ENCODE measurements at regions not wholly inside any gene's neighbourhood (a gene's known extent, or its start where the extent isn't known, plus 50 kb on each side); places are given as distances from the start of the nearest gene placed in this dataset.

- intact Hi-C loops (cut with micrococcal nuclease), result no loop called here
- POLR2A ChIA-PET, result no interaction called here
- TF ChIP-seq, protein P1, sequence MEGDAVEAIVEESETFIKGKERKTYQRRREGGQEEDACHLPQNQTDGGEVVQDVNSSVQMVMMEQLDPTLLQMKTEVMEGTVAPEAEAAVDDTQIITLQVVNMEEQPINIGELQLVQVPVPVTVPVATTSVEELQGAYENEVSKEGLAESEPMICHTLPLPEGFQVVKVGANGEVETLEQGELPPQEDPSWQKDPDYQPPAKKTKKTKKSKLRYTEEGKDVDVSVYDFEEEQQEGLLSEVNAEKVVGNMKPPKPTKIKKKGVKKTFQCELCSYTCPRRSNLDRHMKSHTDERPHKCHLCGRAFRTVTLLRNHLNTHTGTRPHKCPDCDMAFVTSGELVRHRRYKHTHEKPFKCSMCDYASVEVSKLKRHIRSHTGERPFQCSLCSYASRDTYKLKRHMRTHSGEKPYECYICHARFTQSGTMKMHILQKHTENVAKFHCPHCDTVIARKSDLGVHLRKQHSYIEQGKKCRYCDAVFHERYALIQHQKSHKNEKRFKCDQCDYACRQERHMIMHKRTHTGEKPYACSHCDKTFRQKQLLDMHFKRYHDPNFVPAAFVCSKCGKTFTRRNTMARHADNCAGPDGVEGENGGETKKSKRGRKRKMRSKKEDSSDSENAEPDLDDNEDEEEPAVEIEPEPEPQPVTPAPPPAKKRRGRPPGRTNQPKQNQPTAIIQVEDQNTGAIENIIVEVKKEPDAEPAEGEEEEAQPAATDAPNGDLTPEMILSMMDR (IDR thresholded peaks at IDR 0.05), result no peak
Observed at GRCh38 chr12:83465632-83466031, 778.9 kb downstream of the TMTC2 start.

GRCh38 chr12:83462419-83462818 lies 775.7 kb downstream of the TMTC2 start:
- H3K4me3 Mint-ChIP-seq, result no peak overlapping the region
- H3K4me1 Mint-ChIP-seq, result no peaks in the 10 kb centered on the region
- intact Hi-C loops (cut with micrococcal nuclease), result no loop called here
- no peaks in the 10 kb centered on the region for H3K36me3 Mint-ChIP-seq (ENCODE audit: low read depth)
- POLR2A ChIA-PET, result no interaction called here
- no peak for DNase-seq
- CTCF ChIA-PET, result no interaction called here
- peaks cover 5% of the 10 kb centered on the region for H3K9me3 Mint-ChIP-seq
- ATAC-seq (ENCODE audit: low read depth), result no peak
- H3K27ac Mint-ChIP-seq, result no peak overlapping the region
- no peaks in the 10 kb centered on the region for H3K27me3 Mint-ChIP-seq
- TF ChIP-seq, protein P1 (IDR thresholded peaks at IDR 0.05), result no peak

More at GRCh38 chr12:83465632-83466031, 778.9 kb downstream of the TMTC2 start:
- H3K27ac Mint-ChIP-seq, result no peak overlapping the region
- no peak for ATAC-seq (ENCODE audit: low read depth)
- no peaks in the 10 kb centered on the region for H3K36me3 Mint-ChIP-seq (ENCODE audit: low read depth)
- H3K9me3 Mint-ChIP-seq, result peaks cover 5% of the 10 kb centered on the region
- no peak overlapping the region for H3K4me3 Mint-ChIP-seq
- no peaks in the 10 kb centered on the region for H3K27me3 Mint-ChIP-seq
- no peaks in the 10 kb centered on the region for H3K4me1 Mint-ChIP-seq
- no peak for DNase-seq
- CTCF ChIA-PET, result no interaction called here

DNA sequence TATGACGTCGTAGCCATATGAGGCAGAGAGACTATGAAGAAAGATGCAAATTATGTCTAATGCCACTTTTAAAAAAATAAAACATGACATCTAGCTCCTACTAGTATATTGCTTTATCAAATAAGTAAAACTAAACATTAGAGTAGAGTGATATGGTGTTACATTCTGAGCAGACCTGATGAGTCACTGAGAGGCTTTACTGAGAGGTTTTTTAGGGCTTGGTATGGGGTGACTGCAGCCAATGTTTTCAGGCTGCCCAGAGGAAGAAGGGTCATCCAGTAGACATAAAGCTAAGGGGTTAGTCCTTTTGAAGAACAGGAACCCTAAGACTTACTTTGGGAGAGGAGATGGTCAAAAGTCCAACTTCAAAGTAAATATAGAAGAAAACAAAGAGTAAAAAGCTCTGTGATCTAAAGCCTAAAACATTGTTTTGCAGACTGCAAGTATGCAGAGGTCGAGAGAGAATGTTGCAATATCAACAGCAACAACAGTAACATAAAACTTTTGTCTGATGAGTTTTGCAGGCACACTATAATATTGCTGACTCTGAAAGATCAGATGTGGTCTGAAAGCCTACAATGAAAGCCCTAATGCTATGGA lies 774.7 kb downstream of the TMTC2 start:
- Mint-ChIP-seq H3K27me3 (no peaks in the 10 kb centered on the region), H3K9me3 (peaks cover 5% of the 10 kb centered on the region), H3K27ac (no peak overlapping the region), H3K4me1 (no peaks in the 10 kb centered on the region), H3K4me3 (no peak overlapping the region), H3K36me3 (ENCODE audit: low read depth) (no peaks in the 10 kb centered on the region)
- ATAC-seq (ENCODE audit: low read depth) (no peak), DNase-seq (no peak)
- TF ChIP-seq, protein P1 (IDR thresholded peaks at IDR 0.05), result no peak
- CTCF ChIA-PET, result no interaction called here
- POLR2A ChIA-PET, result no interaction called here
- intact Hi-C loops (cut with micrococcal nuclease), result no loop called here

DNA sequence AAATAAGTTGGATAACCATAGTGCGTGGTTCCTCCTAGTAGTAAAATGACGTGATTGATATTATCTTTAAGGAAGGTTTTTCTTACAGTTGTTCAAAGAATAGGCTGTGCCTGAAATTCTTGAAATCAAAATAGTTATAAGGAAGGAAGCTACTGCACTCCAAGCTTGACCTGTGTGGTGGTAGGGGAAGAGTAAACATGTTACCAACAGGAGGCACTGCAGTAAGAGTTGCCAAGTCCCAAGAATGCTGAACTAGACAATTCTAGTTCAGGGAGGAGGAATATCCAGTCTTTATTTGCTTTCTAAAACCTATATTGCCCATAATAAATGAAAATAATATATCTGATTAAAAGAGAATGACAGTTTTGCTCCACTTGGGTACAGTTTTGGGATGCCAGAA lies 764.5 kb downstream of the TMTC2 start:
- intact Hi-C loops (cut with micrococcal nuclease), result no loop called here
- Mint-ChIP-seq H3K4me3 (no peak overlapping the region), H3K9me3 (no peaks in the 10 kb centered on the region), H3K27me3 (no peaks in the 10 kb centered on the region), H3K4me1 (no peaks in the 10 kb centered on the region), H3K27ac (no peak overlapping the region), H3K36me3 (ENCODE audit: low read depth) (no peaks in the 10 kb centered on the region)
- ChIA-PET POLR2A (no interaction called here), CTCF (no interaction called here)
- TF ChIP-seq, protein P1 (IDR thresholded peaks at IDR 0.05), result no peak
- ATAC-seq (ENCODE audit: low read depth) (no peak), DNase-seq (no peak)

DNA sequence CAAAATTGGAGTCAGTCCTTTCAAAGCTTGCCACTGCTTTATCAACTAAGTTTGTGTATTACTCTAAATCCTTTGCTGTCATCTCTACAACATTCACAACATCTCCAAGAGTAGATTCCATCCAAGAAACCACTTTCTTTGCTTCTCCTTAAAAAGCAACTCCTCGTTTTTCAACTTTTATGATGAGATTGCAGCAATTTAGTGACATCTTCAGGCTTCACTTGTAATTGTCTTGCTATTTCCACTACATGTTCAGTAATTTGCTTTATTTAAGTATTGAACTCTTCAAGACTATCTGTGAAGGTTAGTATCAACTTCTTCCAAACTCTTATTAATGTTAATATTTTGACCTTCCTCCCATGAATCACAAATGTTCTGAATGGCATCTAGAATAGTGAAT lies 747.9 kb downstream of the TMTC2 start:
- intact Hi-C loops (cut with micrococcal nuclease), result no loop called here
- Mint-ChIP-seq H3K4me3 (no peak overlapping the region), H3K36me3 (ENCODE audit: low read depth) (no peaks in the 10 kb centered on the region), H3K4me1 (no peaks in the 10 kb centered on the region), H3K9me3 (peaks cover 6% of the 10 kb centered on the region), H3K27ac (no peak overlapping the region), H3K27me3 (no peaks in the 10 kb centered on the region)
- ChIA-PET CTCF (no interaction called here), POLR2A (no interaction called here)
- ATAC-seq (ENCODE audit: low read depth) (no peak), DNase-seq (no peak)
- TF ChIP-seq, protein P1 (IDR thresholded peaks at IDR 0.05), result no peak

Data from activated B cell treated with CpG ODN at 0.5 μM for 24 hours (primary cell).